Hepatocyte (in vitro differentiated cells): ENCODE measurements at regions not wholly inside any gene's neighbourhood (a gene's known extent, or its start where the extent isn't known, plus 50 kb on each side); places are given as distances from the start of the nearest gene placed in this dataset.

ENCODE experiments used
- EZH2 ChIP-seq: fragments of 200-600 bp; sonication (generic); IDR thresholded peaks from 2 replicates; pipeline ENCODE4 v1.6.1; 2016; ENCODE audit warnings: antibody characterized with exemption, mild to moderate bottlenecking, borderline replicate concordance
- EZH2phosphoT487 ChIP-seq: fragments of 200-600 bp; sonication (generic); IDR thresholded peaks from one replicate; pipeline ENCODE4 v1.6.1; 2018; ENCODE audit warnings: antibody characterized with exemption, mild to moderate bottlenecking, low read depth, moderate library complexity; ENCODE audit not compliant: unreplicated experiment, severe bottlenecking
- TF ChIP-seq, protein P1 (sequence below): fragments of 200-600 bp; sonication (generic); IDR thresholded peaks from 2 replicates; pipeline ENCODE4 v1.5.1; 2016; ENCODE audit warnings: antibody characterized with exemption, mild to moderate bottlenecking; ENCODE audit not compliant: poor library complexity

DNA sequence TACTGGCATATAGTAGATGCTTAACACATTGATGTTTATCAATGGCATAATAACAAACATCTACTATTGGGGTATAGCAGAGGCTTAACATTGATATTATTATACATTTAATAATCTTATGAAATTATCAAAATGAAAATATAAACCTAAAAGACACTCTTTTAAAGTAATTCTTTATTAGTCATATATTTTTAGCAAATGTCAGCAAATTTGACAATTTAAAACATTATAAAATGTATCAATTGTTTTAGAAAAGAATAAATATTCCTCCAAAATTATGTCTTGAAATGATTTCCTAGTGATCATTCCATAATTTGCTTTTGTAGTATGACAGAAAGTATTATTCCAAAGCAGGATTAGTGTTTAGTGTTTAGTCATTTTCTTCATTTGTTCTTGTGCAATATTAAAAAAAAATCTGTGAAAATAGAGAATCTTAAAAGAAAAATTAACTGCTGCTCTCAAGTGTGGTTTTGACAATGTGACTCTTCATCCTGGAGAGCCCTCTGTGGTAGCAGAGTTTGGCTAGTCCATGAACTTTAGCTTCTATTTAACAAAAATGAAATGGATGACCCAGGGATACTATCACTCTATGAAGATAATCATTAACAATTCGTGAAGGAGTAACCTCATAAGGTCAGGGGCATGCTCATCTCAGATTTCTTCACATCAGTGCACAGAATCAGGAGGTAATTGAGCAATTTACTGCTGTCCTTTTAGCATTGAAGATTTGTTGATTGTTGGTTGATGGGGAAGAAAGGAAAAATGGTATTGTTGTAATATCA lies 1018.5 kb downstream of the LRFN5 start:
- TF ChIP-seq, protein P1, sequence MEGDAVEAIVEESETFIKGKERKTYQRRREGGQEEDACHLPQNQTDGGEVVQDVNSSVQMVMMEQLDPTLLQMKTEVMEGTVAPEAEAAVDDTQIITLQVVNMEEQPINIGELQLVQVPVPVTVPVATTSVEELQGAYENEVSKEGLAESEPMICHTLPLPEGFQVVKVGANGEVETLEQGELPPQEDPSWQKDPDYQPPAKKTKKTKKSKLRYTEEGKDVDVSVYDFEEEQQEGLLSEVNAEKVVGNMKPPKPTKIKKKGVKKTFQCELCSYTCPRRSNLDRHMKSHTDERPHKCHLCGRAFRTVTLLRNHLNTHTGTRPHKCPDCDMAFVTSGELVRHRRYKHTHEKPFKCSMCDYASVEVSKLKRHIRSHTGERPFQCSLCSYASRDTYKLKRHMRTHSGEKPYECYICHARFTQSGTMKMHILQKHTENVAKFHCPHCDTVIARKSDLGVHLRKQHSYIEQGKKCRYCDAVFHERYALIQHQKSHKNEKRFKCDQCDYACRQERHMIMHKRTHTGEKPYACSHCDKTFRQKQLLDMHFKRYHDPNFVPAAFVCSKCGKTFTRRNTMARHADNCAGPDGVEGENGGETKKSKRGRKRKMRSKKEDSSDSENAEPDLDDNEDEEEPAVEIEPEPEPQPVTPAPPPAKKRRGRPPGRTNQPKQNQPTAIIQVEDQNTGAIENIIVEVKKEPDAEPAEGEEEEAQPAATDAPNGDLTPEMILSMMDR: no peak
- TF ChIP-seq EZH2phosphoT487 (no peak), EZH2 (no peak)
